SK-N-SH (cell line): ENCODE measurements at regions not wholly inside any gene's neighbourhood (a gene's known extent, or its start where the extent isn't known, plus 50 kb on each side); places are given as distances from the start of the nearest gene placed in this dataset.

ENCODE experiments used
- CTCF ChIA-PET: fragments of 300-600, 350-600 bp; formaldehyde crosslinking; extraction: SDS; loops from one replicate; lab custom pipeline; 2021; lab: Yijun Ruan, JAX
- POLR2A ChIA-PET: fragments of 350-600 bp; sonication (Branson Sonifier 250); formaldehyde crosslinking; extraction: SDS; loops from one replicate; lab custom pipeline; 2020; ENCODE audit warnings: antibody characterized with exemption, inconsistent platforms; lab: Yijun Ruan, JAX
- DNase-seq: peaks from one replicate; pipeline ENCODE4 v3.0.0; 2012
- H2AFZ ChIP-seq: fragments of 200-600 bp; sonication (generic); 2 replicates; pipeline ENCODE4 v1.8.1; 2016; ENCODE audit warnings: antibody characterized with exemption, mild to moderate bottlenecking, low read depth
- H3F3A ChIP-seq: fragments of 200-600 bp; sonication (generic); replicated peaks from 2 replicates; pipeline ENCODE3; 2016; ENCODE audit warnings: antibody characterized with exemption, mild to moderate bottlenecking; ENCODE audit not compliant: insufficient read depth
- H3K27ac ChIP-seq, 2 experiments: fragments of 200-500 bp in 1 of 2; fragments of 200-600 bp in 1 of 2; sonication (Bioruptor generic) in 1 of 2; sonication (generic), shearing (Covaris generic) in 1 of 2; 2 replicates each; pipeline versions ENCODE4 v1.5.1 to v1.6.1; 2014 to 2016; ENCODE audit warnings: low read depth in 2 of 2, inconsistent platforms in 1 of 2, low read length in 1 of 2, mild to moderate bottlenecking in 1 of 2, mixed read lengths in 1 of 2
- H3K27me3 ChIP-seq: fragments of 200-600 bp; sonication (generic), shearing (Covaris generic); 2 replicates; pipeline ENCODE4 v1.6.1; 2016; ENCODE audit warnings: mixed run types; ENCODE audit not compliant: insufficient read depth
- H3K36me3 ChIP-seq, 2 experiments: fragments of 200-500 bp in 1 of 2; fragments of 200-600 bp in 1 of 2; sonication (Bioruptor generic) in 1 of 2; sonication (generic) in 1 of 2; replicated peaks in 1 of 2; 2 replicates each; pipeline versions ENCODE3 to v1.5.1; 2014 to 2016; ENCODE audit warnings: low read length in 1 of 2, mild to moderate bottlenecking in 1 of 2; ENCODE audit not compliant: insufficient read depth in 2 of 2, control insufficient read depth in 1 of 2
- H3K4me1 ChIP-seq, 2 experiments: fragments of 200-500 bp in 1 of 2; fragments of 200-600 bp in 1 of 2; sonication (Bioruptor generic) in 1 of 2; sonication (generic), shearing (Covaris generic) in 1 of 2; 2 replicates each; pipeline versions ENCODE4 v1.5.1 to v1.6.1; 2014 to 2016; ENCODE audit warnings: low read depth in 1 of 2, low read length in 1 of 2, mixed run types in 1 of 2; ENCODE audit not compliant: insufficient read depth in 2 of 2, control insufficient read depth in 1 of 2
- H3K4me2 ChIP-seq: fragments of 200-600 bp; sonication (generic), shearing (Covaris generic); 2 replicates; pipeline ENCODE4 v1.6.1; 2017; ENCODE audit warnings: mixed run types
- H3K4me3 ChIP-seq, 2 experiments: fragments of 200-500 bp in 1 of 2; fragments of 200-600 bp in 1 of 2; sonication (Bioruptor generic) in 1 of 2; sonication (generic), shearing (Covaris generic) in 1 of 2; 2 replicates each; pipeline versions ENCODE4 v1.5.1 to v1.8.1; 2014 to 2016; ENCODE audit warnings: low read depth in 2 of 2, inconsistent platforms in 1 of 2, low read length in 1 of 2, mild to moderate bottlenecking in 1 of 2, mixed read lengths in 1 of 2, moderate library complexity in 1 of 2
- H3K79me2 ChIP-seq: fragments of 200-600 bp; sonication (generic); 2 replicates; pipeline ENCODE4 v1.8.1; 2017; ENCODE audit warnings: mild to moderate bottlenecking; ENCODE audit not compliant: insufficient read depth
- H3K9ac ChIP-seq: fragments of 200-600 bp; sonication (generic); 2 replicates; pipeline ENCODE4 v1.6.1; 2017; ENCODE audit warnings: mixed run types
- H3K9me2 ChIP-seq: fragments of 200-600 bp; sonication (generic); 2 replicates; pipeline ENCODE4 v1.6.1; 2017; ENCODE audit warnings: mixed run types
- H3K9me3 ChIP-seq: fragments of 200-600 bp; sonication (generic); 2 replicates; pipeline ENCODE4 v1.6.1; 2017; ENCODE audit warnings: mixed run types, mild to moderate bottlenecking, moderate library complexity
- H4K20me1 ChIP-seq: fragments of 200-600 bp; sonication (generic); 2 replicates; pipeline ENCODE4 v1.6.1; 2017; ENCODE audit warnings: mild to moderate bottlenecking, mixed run types; ENCODE audit not compliant: insufficient read depth
- CHD2 ChIP-seq: fragments of 150-350 bp; IDR thresholded peaks from 2 replicates; pipeline ENCODE4 v1.6.1; 2018; ENCODE audit warnings: low read length; ENCODE audit not compliant: partially characterized antibody
- ELF1 ChIP-seq: IDR thresholded peaks from 2 replicates; pipeline ENCODE4 v1.4.0; 2012
- EP300 ChIP-seq, 2 experiments: IDR thresholded peaks; 2 replicates each; pipeline versions ENCODE4 v1.4.0 to v1.6.1; 2012; ENCODE audit warnings: borderline replicate concordance in 1 of 2, low read depth in 1 of 2, low read length in 1 of 2
- FOSL2 ChIP-seq: IDR thresholded peaks from 2 replicates; pipeline ENCODE4 v1.4.0; 2012; ENCODE audit warnings: low read depth, mild to moderate bottlenecking, moderate library complexity, borderline replicate concordance
- GABPA ChIP-seq: IDR thresholded peaks from 2 replicates; pipeline ENCODE4 v1.4.0; 2012; ENCODE audit warnings: low read depth, mild to moderate bottlenecking
- GATA2 ChIP-seq: sonication (generic); formaldehyde crosslinking; IDR thresholded peaks from 2 replicates; pipeline ENCODE4 v1.5.0; 2020; ENCODE audit warnings: mild to moderate bottlenecking, missing genetic modification reagents
- MAX ChIP-seq: IDR thresholded peaks from 2 replicates; pipeline ENCODE4 v1.4.0; 2012; ENCODE audit warnings: low read depth
- MEF2A ChIP-seq: IDR thresholded peaks from 2 replicates; pipeline ENCODE4 v1.4.0; 2012; ENCODE audit warnings: low read depth, borderline replicate concordance
- RCOR1 ChIP-seq: fragments of 150-350 bp; IDR thresholded peaks from 2 replicates; pipeline ENCODE4 v1.6.1; 2017; ENCODE audit warnings: antibody characterized with exemption, low read length
- RXRA ChIP-seq: IDR thresholded peaks from 2 replicates; pipeline ENCODE4 v1.4.0; 2012; ENCODE audit warnings: low read depth, mild to moderate bottlenecking, borderline replicate concordance
- TAF1 ChIP-seq: IDR thresholded peaks from 2 replicates; pipeline ENCODE4 v1.6.1; 2012; ENCODE audit warnings: low read depth, mild to moderate bottlenecking, low read length, moderate library complexity, borderline replicate concordance
- TEAD4 ChIP-seq: IDR thresholded peaks from 2 replicates; pipeline ENCODE4 v1.4.0; 2012; ENCODE audit warnings: mild to moderate bottlenecking, borderline replicate concordance; ENCODE audit not compliant: insufficient read depth
- ZBTB33 ChIP-seq: IDR thresholded peaks from 2 replicates; pipeline ENCODE4 v1.4.0; 2012; ENCODE audit warnings: low read depth, borderline replicate concordance
- WGBS: methylation state at CpG from one replicate; pipeline ENCODE4 v1.1.6; 2017; ENCODE audit warnings: low lambda C conversion rate; 5-methylcytosine and 5-hydroxymethylcytosine counted together

- Histone ChIP-seq H3K4me2 (no peak overlapping the region), H3K4me3 (no peak overlapping the region), H3K9me3 (no peaks in the 10 kb centered on the region), H3F3A (no peaks in the 10 kb centered on the region), H3K36me3 (no peaks in the 10 kb centered on the region), H3K9ac (no peak overlapping the region), H3K79me2 (no peaks in the 10 kb centered on the region), H2AFZ (no peak overlapping the region), H3K27ac (no peak overlapping the region), H3K9me2 (no peaks in the 10 kb centered on the region), H4K20me1 (no peaks in the 10 kb centered on the region), H3K27me3 (no peaks in the 10 kb centered on the region), H3K4me1 (peaks cover 0 to 7% of the 10 kb centered on the region in 2 experiments; a peak in 1 of 4 replicates)
- TF ChIP-seq RXRA (no peak), ELF1 (no peak), RCOR1 (no peak), TEAD4 (no peak)
- 69% methylated on average over 4 of the region's 7 CpGs for WGBS
- ChIA-PET CTCF (interaction anchor here (2.0 kb wide), 1 partner anchor 8 kb away, joined by 5 read pairs; no protein-coding TSS in a partner anchor), POLR2A (no interaction called here)
- DNase-seq: no peak
These were observed 75.8 kb upstream of the WWC1 start for GRCh38 chr5:168215646-168216045.

- CTCF ChIA-PET: interaction anchor here (0.8 to 1.5 kb wide), 5 partner anchors 40 to 630 kb away, joined by 3 to 6 read pairs (median 3); no protein-coding TSS in a partner anchor
- TF ChIP-seq MAX: no peak
- no peak for TF ChIP-seq GATA2 (CRISPR knock-in tag)
- TF ChIP-seq MEF2A: no peak
- no peak for TF ChIP-seq TEAD4
- TF ChIP-seq GABPA: no peak
- TF ChIP-seq TAF1: no peak
- no peak for TF ChIP-seq EP300 (IDR thresholded peaks at IDR 0.05; ENCODE audit: borderline replicate concordance in 1 of 2, low read depth in 1 of 2, low read length in 1 of 2)
- TF ChIP-seq ZBTB33: no peak
- no peak for TF ChIP-seq CHD2
- no peak for TF ChIP-seq FOSL2
- TF ChIP-seq ELF1: no peak
- TF ChIP-seq, all 33 proteins: peak for 0
- DNase-seq: no peak
- no peak overlapping the region for H2AFZ ChIP-seq
- no peaks in the 10 kb centered on the region for H3F3A ChIP-seq
- H3K4me3 ChIP-seq: no peak overlapping the region
- H3K4me2 ChIP-seq: no peak overlapping the region
- POLR2A ChIA-PET: no interaction called here
- no peak overlapping the region for H3K9ac ChIP-seq
- 16% methylated on average over 2 of the region's 2 CpGs for WGBS
- peaks cover 0 to 7% of the 10 kb centered on the region in 2 experiments; a peak in 1 of 4 replicates for H3K4me1 ChIP-seq
- H3K9me2 ChIP-seq: no peaks in the 10 kb centered on the region
- H3K79me2 ChIP-seq: no peaks in the 10 kb centered on the region
- H3K9me3 ChIP-seq: no peaks in the 10 kb centered on the region
- H3K36me3 ChIP-seq: no peaks in the 10 kb centered on the region
- H4K20me1 ChIP-seq: no peaks in the 10 kb centered on the region
- peaks cover 6% of the 10 kb centered on the region; the same call in 1 of the 2 replicates for H3K27me3 ChIP-seq
- no peak overlapping the region for H3K27ac ChIP-seq
These were observed 74.5 kb upstream of the WWC1 start for GRCh38 chr5:168216989-168217388.
